ENCODE measurements at regions not wholly inside any gene's neighbourhood (a gene's known extent, or its start where the extent isn't known, plus 50 kb on each side); places are given as distances from the start of the nearest gene placed in this dataset.

DNA sequence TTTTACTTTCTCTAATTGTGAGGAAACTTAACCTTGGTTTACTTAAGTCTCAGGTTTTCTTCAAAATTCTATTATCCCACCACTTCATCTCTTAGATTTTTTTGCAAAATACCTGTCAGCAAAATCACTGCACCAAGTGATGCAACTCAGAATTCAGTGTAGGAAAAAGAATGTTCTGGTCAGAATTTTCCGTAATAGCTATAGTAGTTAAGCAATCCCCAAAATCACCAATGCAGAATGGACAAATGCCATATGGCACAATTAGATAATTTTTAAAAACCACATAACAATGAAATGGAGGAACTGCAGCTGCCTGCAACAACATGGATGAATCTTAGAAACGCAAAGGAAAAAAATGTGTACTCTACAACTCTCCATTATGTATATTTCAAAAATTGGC lies 373.1 kb downstream of the NAF1 start:
- no peak for TF ChIP-seq EZH2 (IDR thresholded peaks at IDR 0.05; ENCODE audit: low read depth, unreplicated experiment)
- TF ChIP-seq STAT1 (IDR thresholded peaks at IDR 0.05; ENCODE audit: unreplicated experiment), result no peak
- TF ChIP-seq, protein P1, sequence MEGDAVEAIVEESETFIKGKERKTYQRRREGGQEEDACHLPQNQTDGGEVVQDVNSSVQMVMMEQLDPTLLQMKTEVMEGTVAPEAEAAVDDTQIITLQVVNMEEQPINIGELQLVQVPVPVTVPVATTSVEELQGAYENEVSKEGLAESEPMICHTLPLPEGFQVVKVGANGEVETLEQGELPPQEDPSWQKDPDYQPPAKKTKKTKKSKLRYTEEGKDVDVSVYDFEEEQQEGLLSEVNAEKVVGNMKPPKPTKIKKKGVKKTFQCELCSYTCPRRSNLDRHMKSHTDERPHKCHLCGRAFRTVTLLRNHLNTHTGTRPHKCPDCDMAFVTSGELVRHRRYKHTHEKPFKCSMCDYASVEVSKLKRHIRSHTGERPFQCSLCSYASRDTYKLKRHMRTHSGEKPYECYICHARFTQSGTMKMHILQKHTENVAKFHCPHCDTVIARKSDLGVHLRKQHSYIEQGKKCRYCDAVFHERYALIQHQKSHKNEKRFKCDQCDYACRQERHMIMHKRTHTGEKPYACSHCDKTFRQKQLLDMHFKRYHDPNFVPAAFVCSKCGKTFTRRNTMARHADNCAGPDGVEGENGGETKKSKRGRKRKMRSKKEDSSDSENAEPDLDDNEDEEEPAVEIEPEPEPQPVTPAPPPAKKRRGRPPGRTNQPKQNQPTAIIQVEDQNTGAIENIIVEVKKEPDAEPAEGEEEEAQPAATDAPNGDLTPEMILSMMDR (conservative IDR thresholded peaks at IDR 0.05; ENCODE audit: low read depth in 2 of 2), result no peak
- TF ChIP-seq, protein P2, sequence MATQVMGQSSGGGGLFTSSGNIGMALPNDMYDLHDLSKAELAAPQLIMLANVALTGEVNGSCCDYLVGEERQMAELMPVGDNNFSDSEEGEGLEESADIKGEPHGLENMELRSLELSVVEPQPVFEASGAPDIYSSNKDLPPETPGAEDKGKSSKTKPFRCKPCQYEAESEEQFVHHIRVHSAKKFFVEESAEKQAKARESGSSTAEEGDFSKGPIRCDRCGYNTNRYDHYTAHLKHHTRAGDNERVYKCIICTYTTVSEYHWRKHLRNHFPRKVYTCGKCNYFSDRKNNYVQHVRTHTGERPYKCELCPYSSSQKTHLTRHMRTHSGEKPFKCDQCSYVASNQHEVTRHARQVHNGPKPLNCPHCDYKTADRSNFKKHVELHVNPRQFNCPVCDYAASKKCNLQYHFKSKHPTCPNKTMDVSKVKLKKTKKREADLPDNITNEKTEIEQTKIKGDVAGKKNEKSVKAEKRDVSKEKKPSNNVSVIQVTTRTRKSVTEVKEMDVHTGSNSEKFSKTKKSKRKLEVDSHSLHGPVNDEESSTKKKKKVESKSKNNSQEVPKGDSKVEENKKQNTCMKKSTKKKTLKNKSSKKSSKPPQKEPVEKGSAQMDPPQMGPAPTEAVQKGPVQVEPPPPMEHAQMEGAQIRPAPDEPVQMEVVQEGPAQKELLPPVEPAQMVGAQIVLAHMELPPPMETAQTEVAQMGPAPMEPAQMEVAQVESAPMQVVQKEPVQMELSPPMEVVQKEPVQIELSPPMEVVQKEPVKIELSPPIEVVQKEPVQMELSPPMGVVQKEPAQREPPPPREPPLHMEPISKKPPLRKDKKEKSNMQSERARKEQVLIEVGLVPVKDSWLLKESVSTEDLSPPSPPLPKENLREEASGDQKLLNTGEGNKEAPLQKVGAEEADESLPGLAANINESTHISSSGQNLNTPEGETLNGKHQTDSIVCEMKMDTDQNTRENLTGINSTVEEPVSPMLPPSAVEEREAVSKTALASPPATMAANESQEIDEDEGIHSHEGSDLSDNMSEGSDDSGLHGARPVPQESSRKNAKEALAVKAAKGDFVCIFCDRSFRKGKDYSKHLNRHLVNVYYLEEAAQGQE (IDR thresholded peaks at IDR 0.05; ENCODE audit: unreplicated experiment), result no peak
- TF ChIP-seq POLR2AphosphoS5 (IDR thresholded peaks at IDR 0.05; ENCODE audit: low read depth), result no peak
- no peak for TF ChIP-seq ZNF331 (CRISPR knock-in tag; IDR thresholded peaks at IDR 0.05; ENCODE audit: low read depth)
